ENCODE measurements at regions not wholly inside any gene's neighbourhood (a gene's known extent, or its start where the extent isn't known, plus 50 kb on each side); places are given as distances from the start of the nearest gene placed in this dataset.

DNA sequence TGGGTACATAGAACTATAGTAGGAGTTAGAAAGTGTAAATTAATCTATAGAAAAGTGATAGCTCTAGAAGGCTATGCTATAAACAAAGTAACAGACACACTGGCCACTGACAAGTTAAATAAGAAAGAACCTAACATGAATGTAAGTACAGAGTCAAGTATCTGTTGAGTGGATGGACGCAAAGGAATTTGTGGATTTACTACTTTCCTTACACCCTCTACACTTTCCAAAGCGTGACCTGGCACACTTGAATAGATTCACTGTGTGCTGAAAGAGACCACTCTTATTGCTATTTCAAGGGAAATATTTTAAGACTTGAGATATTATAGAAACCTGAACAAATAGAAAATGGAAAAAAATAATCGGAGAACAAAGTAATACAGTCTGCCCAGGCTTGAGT, 142.8 kb upstream of the SAMSN1 start:
- DNase-seq (ENCODE audit: low spot score) = no peak
- H2AFZ ChIP-seq (replicated peaks) = no peak overlapping the region
- H4K20me1 ChIP-seq (ENCODE audit: low read depth) = no peaks in the 10 kb centered on the region
- no peaks in the 10 kb centered on the region for H3K36me3 ChIP-seq
- H3K27ac ChIP-seq = no peak overlapping the region
- no peak overlapping the region for H3K4me2 ChIP-seq
- Mint-ChIP-seq H3K27me3 (ENCODE audit: insufficient read depth, low read depth) (no peaks in the 10 kb centered on the region), H3K36me3 (no peaks in the 10 kb centered on the region), H3K4me1 (no peaks in the 10 kb centered on the region), H3K27ac (no peak overlapping the region), H3K4me3 (no peak overlapping the region), H3K9me3 (no peaks in the 10 kb centered on the region)
- H3K79me2 ChIP-seq (ENCODE audit: low read depth) = no peaks in the 10 kb centered on the region
- TF ChIP-seq EZH2phosphoT487 (IDR thresholded peaks at IDR 0.05) (no peak), EZH2 (IDR thresholded peaks at IDR 0.05) (no peak)
- TF ChIP-seq, protein P1, sequence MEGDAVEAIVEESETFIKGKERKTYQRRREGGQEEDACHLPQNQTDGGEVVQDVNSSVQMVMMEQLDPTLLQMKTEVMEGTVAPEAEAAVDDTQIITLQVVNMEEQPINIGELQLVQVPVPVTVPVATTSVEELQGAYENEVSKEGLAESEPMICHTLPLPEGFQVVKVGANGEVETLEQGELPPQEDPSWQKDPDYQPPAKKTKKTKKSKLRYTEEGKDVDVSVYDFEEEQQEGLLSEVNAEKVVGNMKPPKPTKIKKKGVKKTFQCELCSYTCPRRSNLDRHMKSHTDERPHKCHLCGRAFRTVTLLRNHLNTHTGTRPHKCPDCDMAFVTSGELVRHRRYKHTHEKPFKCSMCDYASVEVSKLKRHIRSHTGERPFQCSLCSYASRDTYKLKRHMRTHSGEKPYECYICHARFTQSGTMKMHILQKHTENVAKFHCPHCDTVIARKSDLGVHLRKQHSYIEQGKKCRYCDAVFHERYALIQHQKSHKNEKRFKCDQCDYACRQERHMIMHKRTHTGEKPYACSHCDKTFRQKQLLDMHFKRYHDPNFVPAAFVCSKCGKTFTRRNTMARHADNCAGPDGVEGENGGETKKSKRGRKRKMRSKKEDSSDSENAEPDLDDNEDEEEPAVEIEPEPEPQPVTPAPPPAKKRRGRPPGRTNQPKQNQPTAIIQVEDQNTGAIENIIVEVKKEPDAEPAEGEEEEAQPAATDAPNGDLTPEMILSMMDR (IDR thresholded peaks at IDR 0.05) = no peak
- no peak overlapping the region for H3K9ac ChIP-seq
- H3K27me3 ChIP-seq = no peaks in the 10 kb centered on the region
- H3K4me1 ChIP-seq = no peaks in the 10 kb centered on the region
- no peaks in the 10 kb centered on the region for H3F3A ChIP-seq (ENCODE audit: low read depth)
- no peaks in the 10 kb centered on the region for H3K9me3 ChIP-seq (ENCODE audit: low read depth)
- H3K4me3 ChIP-seq = no peak overlapping the region

DNA sequence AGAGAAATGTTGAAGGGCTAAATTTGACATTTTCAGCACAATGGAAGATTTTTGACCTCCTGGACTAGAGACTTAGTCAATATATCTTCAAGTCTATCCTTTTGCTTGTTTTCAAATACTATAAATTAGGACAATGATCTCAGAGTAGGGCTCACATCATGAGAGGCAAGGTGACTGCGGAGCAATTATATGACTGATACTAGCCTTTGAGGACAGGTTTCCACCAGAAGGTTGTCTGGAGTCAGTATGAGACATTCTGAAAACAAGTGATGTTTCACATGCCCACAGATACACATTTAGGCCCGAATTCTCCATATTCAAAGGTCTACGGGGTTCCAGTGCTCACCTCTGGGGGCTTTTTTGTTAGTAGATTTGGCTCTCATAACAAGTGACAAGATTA, 142.3 kb upstream of the SAMSN1 start:
- Mint-ChIP-seq H3K27me3 (ENCODE audit: insufficient read depth, low read depth) (no peaks in the 10 kb centered on the region), H3K4me1 (no peaks in the 10 kb centered on the region), H3K4me3 (no peak overlapping the region), H3K36me3 (no peaks in the 10 kb centered on the region), H3K9me3 (no peaks in the 10 kb centered on the region), H3K27ac (no peak overlapping the region)
- Histone ChIP-seq H3K27me3 (no peaks in the 10 kb centered on the region), H3K9ac (no peak overlapping the region), H3K4me3 (no peak overlapping the region), H2AFZ (replicated peaks) (no peak overlapping the region), H4K20me1 (ENCODE audit: low read depth) (no peaks in the 10 kb centered on the region), H3K27ac (no peak overlapping the region), H3K9me3 (ENCODE audit: low read depth) (no peaks in the 10 kb centered on the region), H3K4me1 (no peaks in the 10 kb centered on the region), H3K36me3 (no peaks in the 10 kb centered on the region), H3F3A (ENCODE audit: low read depth) (no peaks in the 10 kb centered on the region), H3K79me2 (ENCODE audit: low read depth) (no peaks in the 10 kb centered on the region), H3K4me2 (no peak overlapping the region)
- DNase-seq (ENCODE audit: low spot score) = no peak
- no peak for TF ChIP-seq EZH2 (IDR thresholded peaks at IDR 0.05)
- TF ChIP-seq, protein P1 (IDR thresholded peaks at IDR 0.05) = no peak
- TF ChIP-seq EZH2phosphoT487 (IDR thresholded peaks at IDR 0.05) = no peak

DNA sequence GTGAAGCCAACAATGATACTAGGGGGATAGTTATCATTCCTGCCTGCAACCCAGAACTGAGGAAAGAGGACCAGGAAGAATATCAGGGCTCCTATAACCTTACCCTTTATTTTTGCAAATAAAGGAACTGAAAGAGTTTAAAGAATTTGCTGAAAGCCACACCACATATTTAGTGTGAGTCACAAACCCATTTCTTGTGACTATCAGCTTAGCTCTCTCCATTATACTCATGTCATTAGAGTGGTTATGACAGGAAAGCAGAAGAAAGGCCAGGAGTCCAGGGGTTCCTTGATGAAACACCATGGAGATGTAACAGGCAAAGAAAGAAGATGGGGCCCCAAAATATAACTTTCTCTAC, 141.1 kb upstream of the SAMSN1 start:
- Histone ChIP-seq H3K4me2 (no peak overlapping the region), H2AFZ (replicated peaks) (no peak overlapping the region), H3K27me3 (no peaks in the 10 kb centered on the region), H3K79me2 (ENCODE audit: low read depth) (no peaks in the 10 kb centered on the region), H3K9me3 (ENCODE audit: low read depth) (no peaks in the 10 kb centered on the region), H3F3A (ENCODE audit: low read depth) (no peaks in the 10 kb centered on the region), H3K9ac (no peak overlapping the region), H3K36me3 (no peaks in the 10 kb centered on the region), H4K20me1 (ENCODE audit: low read depth) (no peaks in the 10 kb centered on the region), H3K4me3 (no peak overlapping the region), H3K27ac (no peak overlapping the region), H3K4me1 (no peaks in the 10 kb centered on the region)
- Mint-ChIP-seq H3K27me3 (ENCODE audit: insufficient read depth, low read depth) (no peaks in the 10 kb centered on the region), H3K36me3 (no peaks in the 10 kb centered on the region), H3K9me3 (no peaks in the 10 kb centered on the region), H3K27ac (no peak overlapping the region), H3K4me1 (no peaks in the 10 kb centered on the region), H3K4me3 (no peak overlapping the region)
- TF ChIP-seq EZH2 (IDR thresholded peaks at IDR 0.05) = no peak
- TF ChIP-seq, protein P1 (IDR thresholded peaks at IDR 0.05) = no peak
- no peak for TF ChIP-seq EZH2phosphoT487 (IDR thresholded peaks at IDR 0.05)
- DNase-seq (ENCODE audit: low spot score) = no peak
